Limb (tissue), 2 donors: ENCODE measurements at regions not wholly inside any gene's neighbourhood (a gene's known extent, or its start where the extent isn't known, plus 50 kb on each side); places are given as distances from the start of the nearest gene placed in this dataset.

Source experiments
- DNase-seq, 2 donors: peaks; one replicate each; pipeline ENCODE4 v3.0.0-alpha.2; 2016; ENCODE audit errors: extremely low spot score in 2 of 2

DNA sequence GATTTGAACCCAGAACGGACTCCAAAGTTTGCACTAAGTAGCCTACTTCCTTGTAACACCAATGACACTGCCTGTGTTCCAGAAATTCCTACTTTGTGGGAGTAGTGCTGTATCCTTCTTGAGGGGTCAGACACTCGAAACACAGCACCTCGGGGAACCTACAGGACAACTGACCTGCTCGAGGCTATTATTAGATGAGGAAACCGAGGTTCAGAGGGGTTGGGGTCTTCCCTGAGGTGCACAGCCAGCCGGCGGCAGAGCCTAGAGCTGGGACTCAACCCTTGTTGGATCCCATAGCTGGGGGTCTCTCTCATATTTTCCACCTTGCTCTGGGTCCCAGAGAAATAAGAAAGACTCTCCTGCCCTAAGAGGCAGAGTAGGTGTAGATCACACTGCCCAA lies 89.8 kb upstream of the PTPN1 start:
- no peak for DNase-seq

DNA sequence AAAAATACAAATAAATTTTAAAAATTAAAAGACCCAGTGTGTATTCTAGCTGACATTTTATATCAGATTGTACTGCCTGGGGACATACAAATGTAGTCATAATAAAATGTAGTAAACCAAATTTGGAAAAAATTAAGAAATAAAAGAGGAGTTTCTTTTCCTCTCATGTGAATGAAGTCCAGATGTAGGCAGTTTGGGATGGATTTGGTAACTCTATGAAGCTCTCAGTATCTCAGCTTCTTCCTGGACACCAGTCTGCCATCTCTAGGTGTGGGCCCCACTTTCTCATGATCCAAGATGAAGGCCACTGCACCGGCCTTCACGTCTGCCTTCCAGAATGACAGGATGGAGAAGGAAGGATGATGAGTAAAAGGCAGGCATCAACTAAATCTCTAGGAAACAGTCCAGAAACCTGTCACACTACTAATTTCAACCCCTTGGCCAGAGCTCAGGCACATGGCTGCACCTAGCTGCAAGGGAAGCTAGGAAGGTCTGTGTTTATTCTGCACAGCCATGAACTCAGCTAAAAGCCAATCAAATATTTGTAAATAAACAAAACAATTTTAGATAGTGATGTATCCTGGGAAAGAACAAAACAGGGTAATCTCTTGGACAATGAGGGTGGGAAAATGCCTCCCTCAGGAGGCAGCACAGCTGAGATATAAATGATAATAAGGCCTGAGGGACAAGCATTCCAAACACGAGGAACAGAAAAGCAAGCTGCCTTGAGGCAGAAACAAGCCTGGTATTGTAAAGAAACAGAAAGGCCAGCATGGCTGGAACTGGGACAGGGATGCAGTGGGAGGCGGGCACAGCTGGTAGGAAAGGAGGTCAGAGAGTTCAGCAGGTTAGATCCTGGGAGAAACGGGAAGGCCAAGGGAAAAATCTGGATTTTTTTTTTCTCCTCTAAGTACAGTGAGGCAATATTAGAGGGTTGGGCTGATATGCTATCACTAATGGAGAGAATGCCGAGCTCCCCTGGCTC lies 88.5 kb upstream of the PTPN1 start:
- DNase-seq = no peak

DNA sequence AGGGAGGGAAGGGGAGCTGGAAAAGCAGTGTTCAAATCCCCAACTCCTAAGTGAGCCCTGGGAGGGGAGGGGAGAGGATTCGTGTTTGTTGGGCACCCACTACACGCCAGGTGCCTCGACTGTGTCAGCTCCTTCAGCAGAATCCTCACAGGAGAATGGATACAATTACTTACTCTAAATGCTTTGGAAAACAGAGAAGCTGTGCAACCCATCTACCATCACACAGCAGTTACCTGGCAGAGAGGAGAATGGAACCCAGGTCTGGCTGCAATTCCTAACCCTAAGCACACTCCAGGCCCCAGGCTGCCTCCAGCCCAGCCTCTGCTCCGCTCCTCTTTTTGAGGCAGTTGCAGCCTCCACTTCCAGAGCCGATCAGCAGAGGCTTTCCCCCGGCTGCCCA lies 86.4 kb upstream of the PTPN1 start:
- no peak for DNase-seq

DNA sequence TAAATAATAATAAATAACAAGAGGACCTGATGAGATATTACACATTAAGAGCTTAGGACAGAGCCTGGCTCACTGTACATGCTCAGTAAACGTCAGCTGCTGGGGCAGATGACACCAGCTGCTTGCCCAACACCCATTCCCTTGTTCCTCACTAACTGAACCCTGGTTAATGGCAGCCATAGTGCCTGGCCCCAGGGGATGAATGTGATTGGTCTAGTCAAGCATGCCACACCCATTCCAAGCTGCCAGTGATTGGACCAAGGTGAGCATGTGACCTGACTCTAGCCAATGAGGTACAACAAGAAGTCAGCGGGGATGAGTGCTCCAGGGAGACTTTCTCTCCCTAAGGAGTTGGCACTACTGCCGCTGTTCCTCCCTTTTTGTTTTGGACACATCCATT lies 85.1 kb upstream of the PTPN1 start:
- no peak for DNase-seq

DNA sequence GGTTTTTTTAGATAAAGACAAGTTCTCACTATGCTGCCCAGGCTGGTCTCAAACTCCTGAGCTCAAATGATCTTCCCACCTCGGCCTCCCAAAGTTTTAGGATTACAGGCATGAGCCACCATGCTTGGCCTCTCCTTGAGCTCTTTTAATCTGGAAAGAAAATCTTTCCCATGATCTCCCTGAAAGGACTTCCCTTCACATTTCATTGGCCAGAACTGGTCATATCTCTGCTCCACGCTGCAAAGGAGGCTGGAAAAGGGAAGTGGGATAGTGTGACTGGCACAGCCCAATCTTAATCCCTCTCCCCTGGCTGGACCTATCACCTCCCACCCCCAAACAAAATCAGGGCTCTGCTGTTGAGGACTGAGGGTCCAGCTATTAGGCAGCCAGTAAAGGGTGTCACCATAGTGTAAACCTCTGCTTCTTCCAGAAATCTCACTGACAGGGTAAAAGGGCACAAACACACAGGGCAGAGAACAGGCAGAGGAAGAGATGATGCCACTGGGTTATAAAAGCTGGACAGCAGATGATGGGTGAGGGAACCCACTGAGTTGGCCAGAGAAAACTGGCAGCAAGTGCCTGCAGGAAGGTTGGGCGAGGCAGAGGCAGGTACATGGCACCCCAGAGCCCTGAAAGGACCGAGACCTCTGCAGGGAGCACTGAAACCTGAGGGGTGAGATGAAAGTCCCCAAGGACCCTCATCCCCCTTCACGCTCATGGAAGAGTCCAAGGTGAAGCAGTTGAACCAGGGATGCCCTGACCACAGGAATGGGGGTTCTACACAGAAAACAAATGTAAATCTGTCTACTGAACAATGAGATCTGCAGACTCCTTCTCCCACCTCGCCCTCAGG lies 83.1 kb upstream of the PTPN1 start:
- DNase-seq = no peak

DNA sequence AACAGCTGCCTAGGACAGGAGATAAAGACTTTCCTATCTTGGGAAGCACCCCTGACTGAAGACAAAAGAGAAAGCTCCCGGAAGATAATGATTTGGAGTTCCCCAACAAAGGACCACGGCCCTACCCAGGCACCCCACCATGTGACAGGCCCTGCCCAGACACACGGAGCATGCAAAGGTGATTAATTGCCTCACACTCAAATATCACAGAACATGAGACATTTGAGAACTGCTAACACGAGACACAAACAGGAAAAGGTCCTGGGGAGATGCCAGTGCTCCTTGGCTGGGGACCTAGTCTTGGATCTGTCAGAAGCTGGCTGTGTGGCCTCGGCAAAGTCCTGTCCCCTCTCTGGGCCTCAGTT lies 82.5 kb upstream of the PTPN1 start:
- DNase-seq = no peak

DNA sequence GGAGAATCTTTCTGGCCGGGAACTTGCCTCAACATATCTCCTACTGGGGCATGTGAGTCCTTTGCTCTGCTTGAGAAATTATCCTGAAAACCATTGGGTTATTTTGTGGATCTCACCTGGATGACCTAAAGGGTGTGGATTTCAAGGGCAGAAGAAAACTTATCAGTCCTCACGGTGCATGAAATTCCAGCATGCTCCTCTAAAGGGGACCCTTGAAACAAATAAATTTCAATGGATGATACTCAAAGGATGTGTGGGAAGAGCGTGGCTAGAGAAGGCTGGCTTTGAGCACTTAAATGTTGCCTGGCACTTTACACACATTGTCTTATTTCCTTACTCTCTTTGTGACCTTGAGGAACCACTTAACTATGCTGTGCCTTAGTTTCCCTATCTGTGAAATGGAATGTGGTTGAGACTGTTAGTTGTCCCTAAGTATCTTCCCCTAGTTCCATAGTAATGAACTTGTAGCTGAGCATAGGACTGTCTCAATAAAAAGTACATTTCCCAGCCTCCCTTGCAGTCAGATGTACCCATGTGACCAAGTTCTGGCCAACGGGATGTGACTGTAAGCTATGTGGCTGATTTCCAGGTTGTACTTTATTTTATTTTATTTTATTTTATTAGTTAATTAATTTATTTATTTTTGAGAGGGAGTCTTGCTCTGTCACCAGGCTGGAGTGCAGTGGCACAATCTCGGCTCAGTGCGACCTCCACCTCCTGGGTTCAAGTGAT lies 81.9 kb upstream of the PTPN1 start:
- no peak for DNase-seq

DNA sequence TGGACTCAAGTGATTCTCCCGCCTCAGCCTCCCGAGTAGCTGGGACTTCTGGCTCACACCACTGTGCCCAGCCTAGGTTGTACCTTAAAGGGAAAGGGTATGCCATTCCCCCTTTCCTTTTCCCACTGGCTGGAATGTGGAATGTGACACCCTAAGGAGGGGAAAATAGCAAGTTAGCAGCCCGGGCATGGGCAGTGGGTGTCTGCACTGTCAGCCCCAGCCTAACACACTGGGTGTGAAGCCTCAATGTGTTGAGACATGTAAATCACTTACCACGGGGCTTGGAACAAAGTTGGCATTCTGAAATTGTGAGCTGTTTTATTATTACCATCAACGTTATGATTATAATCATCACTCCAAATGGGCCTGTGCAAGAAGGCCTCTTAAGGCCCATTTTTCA lies 80.8 kb upstream of the PTPN1 start:
- no peak for DNase-seq

DNA sequence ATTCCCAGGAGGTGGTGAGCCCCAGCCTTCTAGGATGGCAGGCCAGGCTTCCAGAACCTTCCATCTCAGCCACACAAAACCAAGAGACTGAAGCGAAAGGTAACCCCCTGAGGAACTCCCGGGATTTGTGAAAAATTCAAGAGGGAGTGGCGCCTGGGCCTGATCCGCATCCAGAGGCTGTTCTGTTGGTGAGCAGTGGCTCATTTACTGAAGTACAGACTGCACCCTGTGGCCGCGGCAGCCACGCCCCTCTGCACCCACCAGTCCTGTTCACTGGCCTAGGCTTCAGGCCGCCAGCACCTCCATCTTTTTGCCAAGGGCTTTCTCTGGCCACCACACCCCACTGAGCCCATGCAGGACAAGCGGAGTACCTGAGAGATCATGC lies 79.1 kb upstream of the PTPN1 start:
- DNase-seq = no peak

DNA sequence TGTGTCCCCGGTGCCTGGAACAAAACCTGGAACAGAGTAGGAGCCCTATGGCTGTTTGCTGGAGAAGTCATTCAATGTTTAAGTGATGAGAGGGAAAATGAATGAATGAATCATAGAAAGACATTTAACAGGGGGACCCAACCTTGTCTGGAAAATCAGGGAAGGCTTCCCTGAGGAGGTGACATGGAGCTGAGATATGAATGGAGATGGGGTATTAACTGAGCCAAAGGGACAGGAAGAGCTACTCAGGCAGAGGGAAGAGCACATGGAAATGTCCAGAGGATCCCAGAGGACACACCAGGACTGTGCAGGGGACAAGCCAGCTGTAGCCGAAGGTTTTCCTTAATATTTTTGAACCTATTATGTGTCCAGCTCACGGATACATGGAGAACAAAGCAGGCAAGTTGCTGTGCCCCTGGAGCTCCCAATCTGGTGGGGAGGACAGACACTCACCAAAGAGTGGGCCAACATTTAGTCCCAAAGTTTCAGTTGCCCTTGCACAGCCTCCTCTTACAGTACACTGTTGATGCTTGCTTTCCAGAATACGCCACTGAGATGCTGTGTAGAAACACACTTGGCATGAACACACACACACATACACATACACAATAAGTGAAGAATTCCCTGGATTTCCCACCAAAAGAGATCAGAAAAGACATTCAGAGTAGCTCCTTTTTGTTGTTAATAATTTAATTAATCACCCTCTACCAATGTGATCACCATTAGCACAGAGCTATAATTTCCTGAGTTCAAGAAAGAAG lies 77.0 kb upstream of the PTPN1 start:
- DNase-seq = no peak

DNA sequence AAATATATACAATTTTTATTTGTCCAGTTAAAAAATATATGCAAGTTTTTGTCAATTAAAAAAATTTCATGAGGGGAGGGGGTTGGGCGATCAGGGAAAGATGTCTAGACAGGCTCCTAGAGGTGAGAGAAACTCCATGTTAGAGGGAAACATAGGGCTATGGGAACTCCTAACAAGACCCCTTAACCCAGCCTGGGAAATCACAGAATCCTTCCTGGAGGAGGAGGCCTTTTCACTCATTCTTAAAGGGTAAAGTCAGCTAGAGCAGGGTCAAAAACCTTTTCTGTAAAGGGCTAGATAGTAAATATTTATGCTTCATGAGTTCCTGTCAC lies 75.9 kb upstream of the PTPN1 start:
- DNase-seq = no peak

DNA sequence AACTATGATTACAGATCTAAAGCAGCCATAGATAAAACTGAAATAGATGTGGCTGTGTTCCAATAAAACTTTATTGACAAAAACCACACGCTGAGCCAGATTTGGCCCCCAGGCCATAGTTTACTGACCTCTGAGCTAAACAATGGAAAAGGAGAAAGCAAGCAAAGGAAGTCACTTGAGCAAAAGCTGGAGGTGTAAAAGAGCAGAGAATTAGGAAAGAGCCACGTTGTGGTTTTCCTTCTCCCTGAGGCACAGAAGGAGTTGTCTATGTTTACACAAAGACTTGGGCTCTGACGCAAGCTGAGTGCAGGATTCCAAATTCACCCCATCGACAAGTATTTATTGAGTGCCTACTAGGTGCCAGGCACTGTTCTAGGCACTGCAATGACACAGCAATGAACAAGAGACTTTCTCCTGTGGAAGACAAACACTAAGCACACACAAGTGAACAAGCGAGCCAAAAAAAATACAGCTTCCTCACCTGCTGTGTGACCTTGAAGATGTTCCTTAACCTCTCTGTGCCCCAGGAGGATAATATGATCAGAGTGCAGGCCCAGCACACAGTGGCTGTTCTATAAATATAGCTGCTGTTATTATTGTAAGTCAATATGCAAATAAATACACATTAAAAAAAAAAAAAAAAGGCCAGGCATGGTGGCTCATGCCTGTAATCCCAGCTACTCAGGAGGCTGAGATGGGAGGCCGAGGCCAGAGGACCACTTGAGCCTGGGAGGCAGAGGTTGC lies 75.4 kb upstream of the PTPN1 start:
- DNase-seq = no peak

DNA sequence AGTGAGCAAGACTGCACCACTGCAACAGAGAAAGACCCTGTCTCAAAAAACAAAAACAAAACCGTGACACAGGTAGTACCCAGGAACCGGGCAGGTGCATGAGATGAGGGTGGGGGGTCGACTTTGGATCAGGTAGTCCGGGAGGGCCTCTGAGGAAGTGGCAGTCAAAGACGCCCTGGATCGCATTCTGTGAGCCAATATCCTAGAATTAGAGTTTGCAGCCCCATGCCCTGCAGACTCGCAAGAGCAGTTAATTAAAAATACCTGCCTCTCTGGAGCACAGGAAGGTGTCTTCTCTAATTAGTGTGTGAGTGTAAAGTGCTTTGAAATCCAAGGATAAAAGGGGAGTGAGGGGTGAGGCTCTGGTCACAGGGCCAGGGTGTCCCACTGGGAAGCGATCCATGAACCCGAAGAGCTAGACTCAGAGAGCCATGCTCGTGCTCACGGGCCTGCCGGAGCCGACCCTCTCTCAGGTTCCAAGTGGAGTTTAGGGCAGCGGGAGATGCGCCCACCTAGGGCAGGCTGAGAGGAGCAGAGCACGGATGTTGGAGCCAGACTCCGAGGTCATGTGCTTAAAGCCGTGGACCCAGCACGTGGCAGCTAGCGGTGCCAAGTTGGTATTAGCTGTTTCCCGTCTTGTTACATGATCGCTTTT lies 74.7 kb upstream of the PTPN1 start:
- no peak for DNase-seq

DNA sequence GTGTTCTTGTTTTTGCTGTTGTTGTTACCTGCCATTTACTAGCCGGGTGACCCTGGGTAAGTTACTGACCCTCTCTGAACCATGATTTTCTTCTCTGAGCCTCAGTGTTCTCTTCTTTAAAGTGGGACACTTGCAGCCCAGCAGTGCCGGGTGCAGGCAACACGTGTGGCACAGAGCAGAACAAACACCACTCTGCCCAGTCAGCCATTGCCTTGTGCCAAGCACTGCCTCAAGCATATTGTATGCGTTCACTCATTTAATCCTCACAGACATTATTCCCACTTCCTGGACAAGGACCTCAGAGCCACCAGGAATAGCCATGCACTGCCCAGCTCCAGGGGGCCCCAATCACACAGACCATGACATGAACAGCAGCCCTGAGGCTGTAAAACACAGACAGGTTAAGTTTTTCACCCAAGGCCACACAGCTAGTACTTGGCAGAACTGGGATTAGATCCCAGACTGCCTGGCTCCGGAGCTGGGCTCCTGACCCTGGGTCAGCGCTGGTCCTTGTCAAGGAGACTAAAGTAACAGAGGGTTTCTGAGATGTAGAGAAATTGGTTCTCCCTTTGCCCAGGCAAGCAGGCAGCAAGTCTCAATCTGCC lies 74.0 kb upstream of the PTPN1 start:
- no peak for DNase-seq

DNA sequence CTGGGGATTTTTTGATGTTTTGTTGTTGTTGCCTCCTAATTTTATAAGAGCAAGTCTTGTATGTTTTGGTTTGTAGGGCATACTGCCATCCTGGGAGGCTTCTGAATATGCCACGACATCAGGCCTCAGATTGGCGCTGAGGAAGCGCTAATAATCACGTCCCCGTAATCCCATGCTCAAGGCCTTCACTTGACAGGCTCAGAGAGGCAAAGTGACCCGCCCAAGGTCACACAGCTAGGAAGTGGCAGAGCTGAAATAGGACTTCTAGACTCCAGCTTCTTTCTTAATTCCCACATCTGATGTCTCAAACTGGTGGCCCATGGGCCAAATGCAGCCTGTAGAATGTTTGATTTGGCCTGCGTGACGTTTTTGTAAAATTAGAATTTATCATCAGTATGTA lies 73.5 kb upstream of the PTPN1 start:
- no peak for DNase-seq

DNA sequence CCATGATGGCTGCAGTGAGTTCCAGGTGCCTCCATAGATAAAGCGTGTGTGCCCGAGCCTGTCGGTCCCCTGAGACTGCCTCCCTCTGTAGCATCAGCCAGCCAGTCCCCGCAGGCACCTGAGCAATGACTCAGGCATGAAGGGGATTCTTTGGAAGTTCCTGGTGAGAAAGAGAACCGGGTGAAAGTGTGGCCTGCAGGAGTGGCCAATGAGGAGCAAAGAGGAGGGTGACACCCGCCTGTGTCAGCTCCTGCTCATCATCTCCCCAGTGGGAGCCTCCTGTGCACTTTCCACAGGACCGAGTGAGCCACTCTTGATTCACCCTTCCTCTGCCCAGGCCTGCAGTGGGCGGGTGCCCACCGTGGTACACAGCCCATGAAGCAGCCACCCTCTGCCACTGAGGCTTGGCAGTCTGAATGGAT lies 71.2 kb upstream of the PTPN1 start:
- no peak for DNase-seq

DNA sequence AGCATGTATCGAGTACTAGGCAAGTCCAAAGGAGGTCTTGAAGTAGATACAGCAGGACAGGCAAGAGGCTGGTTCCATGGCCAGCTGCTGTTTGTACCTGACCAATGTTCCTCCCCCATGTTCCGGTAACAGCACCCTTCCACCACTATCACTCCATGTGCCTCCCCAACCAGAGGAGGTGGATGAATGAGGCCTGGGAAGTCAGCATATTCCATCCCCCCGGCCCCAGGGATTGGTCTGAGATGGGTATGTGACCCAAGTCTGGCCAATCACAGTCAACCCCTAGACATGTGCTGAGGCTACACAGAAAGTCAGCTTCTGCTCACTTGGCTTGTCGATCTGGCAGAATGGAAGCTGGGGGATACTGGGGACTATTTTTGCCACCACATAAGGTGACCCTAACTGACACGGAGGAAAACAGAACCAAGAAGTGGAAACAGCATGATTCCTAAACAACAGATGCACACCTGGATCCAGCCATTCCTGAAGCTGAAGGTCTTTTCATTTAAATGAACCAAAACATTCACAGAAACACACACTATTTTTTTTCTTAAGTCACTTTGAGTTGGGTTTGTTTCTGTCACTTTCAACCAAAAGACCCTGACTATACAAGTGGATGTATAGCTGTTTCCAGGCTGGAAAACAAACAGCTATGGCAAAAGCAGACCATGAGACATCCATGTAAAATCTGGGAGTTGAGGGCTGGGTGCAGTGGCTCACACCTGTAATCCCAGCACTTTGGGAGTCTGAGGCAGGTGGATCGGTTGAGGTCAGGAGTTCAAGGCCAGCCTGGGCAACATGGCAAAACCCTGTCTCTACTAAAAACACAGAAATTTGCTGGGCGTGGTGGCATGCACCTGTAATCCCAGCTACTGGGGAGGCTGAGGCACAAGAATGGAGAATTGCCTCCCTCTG lies 70.4 kb upstream of the PTPN1 start:
- no peak for DNase-seq

DNA sequence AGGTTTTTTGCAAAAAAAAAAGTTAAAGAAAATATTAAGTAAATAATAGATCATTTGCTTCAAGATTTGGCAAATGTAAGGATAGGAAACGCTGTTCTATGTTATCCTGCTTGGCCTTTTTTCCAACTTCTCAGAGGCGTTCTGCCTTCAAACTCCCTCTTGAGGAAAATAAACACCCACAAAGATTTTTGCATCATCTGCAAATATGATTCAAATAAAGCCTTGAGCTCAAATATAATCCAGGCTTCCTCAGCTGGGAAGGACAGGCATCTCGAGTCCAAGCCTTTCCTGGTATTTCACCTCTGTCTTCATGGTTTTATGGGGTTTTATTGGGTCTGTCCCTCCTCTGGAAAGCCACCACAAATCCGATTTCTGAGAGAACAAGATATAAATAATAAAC lies 67.7 kb upstream of the PTPN1 start:
- peak in 1 of 2 donors; percentile 50 for DNase-seq
